ENCODE measurements at regions not wholly inside any gene's neighbourhood (a gene's known extent, or its start where the extent isn't known, plus 50 kb on each side); places are given as distances from the start of the nearest gene placed in this dataset.

- H3K4me1 Mint-ChIP-seq (ENCODE audit: low read depth) = peaks cover 20% of the 10 kb centered on the region
- no peak overlapping the region for H3K4me3 Mint-ChIP-seq
- peaks cover 4% of the 10 kb centered on the region for H3K36me3 Mint-ChIP-seq (ENCODE audit: low read depth)
- intact Hi-C loops (cut with micrococcal nuclease) = loop anchor here (10.0 kb wide), 1 partner anchor 1173 kb away; no protein-coding TSS in a partner anchor
- peaks cover 3% of the 10 kb centered on the region for H3K27me3 Mint-ChIP-seq (ENCODE audit: insufficient read depth)
- H3K27ac Mint-ChIP-seq = no peak overlapping the region
- H3K9me3 Mint-ChIP-seq = peaks cover 15% of the 10 kb centered on the region
- DNase-seq (ENCODE audit: low spot score) = no peak
Measured at GRCh38 chr11:62022211-62022610, 54.8 kb upstream of the FTH1 start.

- Mint-ChIP-seq H3K27me3 (ENCODE audit: insufficient read depth) (peaks cover 5% of the 10 kb centered on the region), H3K27ac (no peak overlapping the region), H3K4me1 (ENCODE audit: low read depth) (peaks cover 11% of the 10 kb centered on the region), H3K36me3 (ENCODE audit: low read depth) (peaks cover 4% of the 10 kb centered on the region), H3K4me3 (no peak overlapping the region), H3K9me3 (peaks cover 12% of the 10 kb centered on the region)
- no peak for DNase-seq (ENCODE audit: low spot score)
- intact Hi-C loops (cut with micrococcal nuclease) = loop anchor here (10.0 kb wide), 1 partner anchor 1174 kb away; no protein-coding TSS in a partner anchor
Measured at GRCh38 chr11:62020661-62021060, 53.2 kb upstream of the FTH1 start.

- H3K9me3 Mint-ChIP-seq = peaks cover 12% of the 10 kb centered on the region
- no peak overlapping the region for H3K27ac Mint-ChIP-seq
- intact Hi-C loops (cut with micrococcal nuclease) = no loop called here
- peaks cover 5% of the 10 kb centered on the region for H3K27me3 Mint-ChIP-seq (ENCODE audit: insufficient read depth)
- no peaks in the 10 kb centered on the region for H3K4me1 Mint-ChIP-seq (ENCODE audit: low read depth)
- H3K4me3 Mint-ChIP-seq = no peak overlapping the region
- DNase-seq (ENCODE audit: low spot score) = no peak
- H3K36me3 Mint-ChIP-seq (ENCODE audit: low read depth) = peaks cover 4% of the 10 kb centered on the region
Measured at GRCh38 chr11:62018981-62019664, 51.7 kb upstream of the FTH1 start.

- H3K27me3 Mint-ChIP-seq (ENCODE audit: insufficient read depth) = peaks cover 5% of the 10 kb centered on the region
- H3K4me3 Mint-ChIP-seq = no peak overlapping the region
- H3K36me3 Mint-ChIP-seq (ENCODE audit: low read depth) = peaks cover 4% of the 10 kb centered on the region
- no peak overlapping the region for H3K27ac Mint-ChIP-seq
- no peak for DNase-seq (ENCODE audit: low spot score)
- no peaks in the 10 kb centered on the region for H3K4me1 Mint-ChIP-seq (ENCODE audit: low read depth)
- intact Hi-C loops (cut with micrococcal nuclease) = no loop called here
- peaks cover 12% of the 10 kb centered on the region for H3K9me3 Mint-ChIP-seq
Measured at GRCh38 chr11:62017878-62018655, 50.6 kb upstream of the FTH1 start.
